GM12892 (cell line): ENCODE measurements at regions not wholly inside any gene's neighbourhood (a gene's known extent, or its start where the extent isn't known, plus 50 kb on each side); places are given as distances from the start of the nearest gene placed in this dataset.

Experiments
- POLR2A ChIP-seq: IDR thresholded peaks from 2 replicates; pipeline ENCODE4 v1.6.1; 2011; ENCODE audit warnings: low read depth, low read length, control low read depth
- POLR2AphosphoS5 ChIP-seq: IDR thresholded peaks from 2 replicates; pipeline ENCODE4 v1.6.1; 2011; ENCODE audit warnings: low read depth, low read length, control low read depth
- TAF1 ChIP-seq: IDR thresholded peaks from 2 replicates; pipeline ENCODE4 v1.6.1; 2011; ENCODE audit warnings: low read depth, mild to moderate bottlenecking, control low read depth, low read length, borderline replicate concordance

DNA sequence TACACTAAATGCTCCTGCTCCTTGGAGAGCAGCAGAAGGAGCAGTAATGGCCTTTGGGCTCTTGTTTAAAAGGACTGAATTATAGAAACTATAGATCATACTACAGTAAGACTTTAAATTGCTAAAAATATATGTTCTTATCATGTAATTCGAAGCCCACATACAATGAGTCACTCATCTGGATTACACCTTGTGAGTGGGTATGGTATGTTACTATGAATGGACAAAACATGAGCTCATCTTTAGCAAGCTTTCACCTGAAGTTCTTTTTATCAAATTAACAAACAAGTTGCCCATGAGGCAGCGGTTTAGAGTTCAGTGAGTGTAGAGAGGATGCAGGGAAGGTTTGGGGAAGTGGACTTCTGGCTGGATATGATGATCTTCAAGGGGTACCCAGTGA, 114.4 kb upstream of the CCN2 start:
- no peak for TF ChIP-seq TAF1
- no peak for TF ChIP-seq POLR2A
- no peak for TF ChIP-seq POLR2AphosphoS5
